Thyroid gland (tissue), 4 donors: ENCODE measurements at regions not wholly inside any gene's neighbourhood (a gene's known extent, or its start where the extent isn't known, plus 50 kb on each side); places are given as distances from the start of the nearest gene placed in this dataset.

Experiments
- POLR2A ChIP-seq, 2 donors: fragments of 450-650 bp; IDR thresholded peaks; one replicate each; pipeline ENCODE4 v1.6.1; 2017; ENCODE audit warnings: antibody characterized with exemption in 2 of 2, mild to moderate bottlenecking in 2 of 2, moderate library complexity in 1 of 2
- TF ChIP-seq, protein P1 (sequence below), 6 experiments: fragments of 200-600 bp in 3 of 6; fragments of 450-650 bp in 3 of 6; sonication (generic) in 3 of 6; IDR thresholded peaks; one replicate each; pipeline ENCODE4 v1.5.1; 2016 to 2019; ENCODE audit warnings: antibody characterized with exemption in 6 of 6, mild to moderate bottlenecking in 2 of 6, inconsistent platforms in 1 of 6, moderate library complexity in 1 of 6

DNA sequence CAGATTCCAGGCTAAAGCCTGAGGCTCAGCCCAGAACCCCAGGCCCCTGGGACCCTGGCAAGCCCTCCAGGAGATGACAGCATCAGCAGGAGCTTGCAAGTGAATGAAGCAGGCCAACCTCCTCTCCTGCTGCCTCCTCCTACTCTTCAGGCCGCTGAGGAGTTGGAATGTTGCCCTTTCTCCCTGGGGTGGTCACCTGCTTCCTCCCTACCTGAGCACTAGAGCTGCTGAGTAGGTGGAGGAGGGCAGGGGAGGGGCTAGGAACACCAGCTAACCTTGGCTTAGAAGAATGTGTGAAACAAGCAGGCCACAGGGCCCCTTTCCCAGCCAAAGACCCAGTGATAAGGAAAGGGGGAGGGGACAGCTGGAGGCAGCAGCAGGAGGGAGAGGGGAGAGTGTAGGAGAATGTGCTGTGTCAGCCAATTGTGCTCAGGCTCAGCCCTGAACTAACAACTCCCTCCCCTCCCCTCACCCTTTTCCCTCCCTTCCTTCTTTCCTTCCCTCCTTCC is 58.0 kb downstream of the PJA1 start:
- no peak for TF ChIP-seq POLR2A (IDR thresholded peaks at IDR 0.05)
- TF ChIP-seq, protein P1, sequence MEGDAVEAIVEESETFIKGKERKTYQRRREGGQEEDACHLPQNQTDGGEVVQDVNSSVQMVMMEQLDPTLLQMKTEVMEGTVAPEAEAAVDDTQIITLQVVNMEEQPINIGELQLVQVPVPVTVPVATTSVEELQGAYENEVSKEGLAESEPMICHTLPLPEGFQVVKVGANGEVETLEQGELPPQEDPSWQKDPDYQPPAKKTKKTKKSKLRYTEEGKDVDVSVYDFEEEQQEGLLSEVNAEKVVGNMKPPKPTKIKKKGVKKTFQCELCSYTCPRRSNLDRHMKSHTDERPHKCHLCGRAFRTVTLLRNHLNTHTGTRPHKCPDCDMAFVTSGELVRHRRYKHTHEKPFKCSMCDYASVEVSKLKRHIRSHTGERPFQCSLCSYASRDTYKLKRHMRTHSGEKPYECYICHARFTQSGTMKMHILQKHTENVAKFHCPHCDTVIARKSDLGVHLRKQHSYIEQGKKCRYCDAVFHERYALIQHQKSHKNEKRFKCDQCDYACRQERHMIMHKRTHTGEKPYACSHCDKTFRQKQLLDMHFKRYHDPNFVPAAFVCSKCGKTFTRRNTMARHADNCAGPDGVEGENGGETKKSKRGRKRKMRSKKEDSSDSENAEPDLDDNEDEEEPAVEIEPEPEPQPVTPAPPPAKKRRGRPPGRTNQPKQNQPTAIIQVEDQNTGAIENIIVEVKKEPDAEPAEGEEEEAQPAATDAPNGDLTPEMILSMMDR (IDR thresholded peaks at IDR 0.05): no peak
